Gastroesophageal sphincter (tissue), 3 donors: ENCODE measurements at regions not wholly inside any gene's neighbourhood (a gene's known extent, or its start where the extent isn't known, plus 50 kb on each side); places are given as distances from the start of the nearest gene placed in this dataset.

ENCODE experiments used
- POLR2A ChIP-seq, 2 donors: fragments of 450-650 bp; IDR thresholded peaks; one replicate each; pipeline ENCODE4 v1.6.1; 2017; ENCODE audit warnings: antibody characterized with exemption in 2 of 2, mild to moderate bottlenecking in 2 of 2, moderate library complexity in 1 of 2
- POLR2AphosphoS5 ChIP-seq: sonication (generic); formaldehyde crosslinking; IDR thresholded peaks from one replicate; pipeline ENCODE4 v1.6.1; 2017; ENCODE audit warnings: antibody characterized with exemption
- TF ChIP-seq, protein P1 (sequence below), 4 experiments: fragments of 200-600 bp in 2 of 4; fragments of 450-650 bp in 2 of 4; sonication (generic) in 1 of 4; IDR thresholded peaks; one replicate each; pipeline ENCODE4 v1.5.1; 2017 to 2019; ENCODE audit warnings: antibody characterized with exemption in 4 of 4, mild to moderate bottlenecking in 2 of 4, moderate library complexity in 2 of 4

GRCh38 chr12:131269551-131269950 lies 315.8 kb downstream of the ADGRD1 start:
- TF ChIP-seq POLR2AphosphoS5 (no peak), POLR2A (IDR thresholded peaks at IDR 0.05) (no peak)
- TF ChIP-seq, protein P1, sequence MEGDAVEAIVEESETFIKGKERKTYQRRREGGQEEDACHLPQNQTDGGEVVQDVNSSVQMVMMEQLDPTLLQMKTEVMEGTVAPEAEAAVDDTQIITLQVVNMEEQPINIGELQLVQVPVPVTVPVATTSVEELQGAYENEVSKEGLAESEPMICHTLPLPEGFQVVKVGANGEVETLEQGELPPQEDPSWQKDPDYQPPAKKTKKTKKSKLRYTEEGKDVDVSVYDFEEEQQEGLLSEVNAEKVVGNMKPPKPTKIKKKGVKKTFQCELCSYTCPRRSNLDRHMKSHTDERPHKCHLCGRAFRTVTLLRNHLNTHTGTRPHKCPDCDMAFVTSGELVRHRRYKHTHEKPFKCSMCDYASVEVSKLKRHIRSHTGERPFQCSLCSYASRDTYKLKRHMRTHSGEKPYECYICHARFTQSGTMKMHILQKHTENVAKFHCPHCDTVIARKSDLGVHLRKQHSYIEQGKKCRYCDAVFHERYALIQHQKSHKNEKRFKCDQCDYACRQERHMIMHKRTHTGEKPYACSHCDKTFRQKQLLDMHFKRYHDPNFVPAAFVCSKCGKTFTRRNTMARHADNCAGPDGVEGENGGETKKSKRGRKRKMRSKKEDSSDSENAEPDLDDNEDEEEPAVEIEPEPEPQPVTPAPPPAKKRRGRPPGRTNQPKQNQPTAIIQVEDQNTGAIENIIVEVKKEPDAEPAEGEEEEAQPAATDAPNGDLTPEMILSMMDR (IDR thresholded peaks at IDR 0.05): no peak
